Endothelial cell of umbilical vein (primary cell): ENCODE measurements at regions not wholly inside any gene's neighbourhood (a gene's known extent, or its start where the extent isn't known, plus 50 kb on each side); places are given as distances from the start of the nearest gene placed in this dataset.

Source experiments
- JUN ChIP-seq: IDR thresholded peaks from 2 replicates; pipeline ENCODE4 v1.6.1; 2011; ENCODE audit warnings: borderline replicate concordance, low read depth; ENCODE audit not compliant: insufficient read length, insufficient read depth
- POLR2A ChIP-seq: IDR thresholded peaks from 2 replicates; pipeline ENCODE4 v1.6.1; 2012; ENCODE audit warnings: low read depth, mild to moderate bottlenecking, control low read depth, low read length
- POLR2AphosphoS5 ChIP-seq: IDR thresholded peaks from 2 replicates; pipeline ENCODE4 v1.6.1; 2012; ENCODE audit warnings: low read depth, mild to moderate bottlenecking, control low read depth, low read length, moderate library complexity; ENCODE audit not compliant: insufficient read depth
- TF ChIP-seq, protein P1 (sequence below), 2 donors: IDR thresholded peaks; 1 replicate in 1 of 2; 2 replicates in 1 of 2; pipeline ENCODE4 v1.5.1; 2011; ENCODE audit warnings: low read length in 2 of 2, mild to moderate bottlenecking in 2 of 2, moderate library complexity in 2 of 2, control low read depth in 1 of 2, inconsistent platforms in 1 of 2, low read depth in 1 of 2; ENCODE audit not compliant: insufficient read depth in 1 of 2; ENCODE audit errors: extremely low read depth in 1 of 2
- TF ChIP-seq, protein P2 (sequence below): IDR thresholded peaks from 2 replicates; pipeline ENCODE4 v1.6.1; 2011; ENCODE audit not compliant: insufficient read depth, insufficient read length

DNA sequence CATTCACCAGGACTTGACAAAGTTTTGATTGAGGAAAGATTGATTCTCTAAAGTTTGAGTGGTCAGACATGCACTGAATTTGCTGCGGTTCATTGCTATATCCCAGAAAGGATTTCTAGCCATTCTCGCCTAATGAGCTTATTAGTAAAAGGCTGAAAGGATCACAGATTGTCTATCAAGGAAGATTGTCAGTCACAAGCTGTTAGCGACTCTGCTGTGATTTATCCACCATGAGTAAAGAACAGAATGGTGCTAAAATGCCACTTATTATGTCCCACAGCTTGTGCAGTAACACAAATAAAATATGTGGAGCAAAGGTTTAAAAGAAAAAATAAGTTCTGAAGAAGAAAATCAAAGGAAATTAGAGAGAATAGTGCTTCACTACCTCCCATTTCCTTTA is 701.2 kb upstream of the CDH7 start:
- TF ChIP-seq, protein P1, sequence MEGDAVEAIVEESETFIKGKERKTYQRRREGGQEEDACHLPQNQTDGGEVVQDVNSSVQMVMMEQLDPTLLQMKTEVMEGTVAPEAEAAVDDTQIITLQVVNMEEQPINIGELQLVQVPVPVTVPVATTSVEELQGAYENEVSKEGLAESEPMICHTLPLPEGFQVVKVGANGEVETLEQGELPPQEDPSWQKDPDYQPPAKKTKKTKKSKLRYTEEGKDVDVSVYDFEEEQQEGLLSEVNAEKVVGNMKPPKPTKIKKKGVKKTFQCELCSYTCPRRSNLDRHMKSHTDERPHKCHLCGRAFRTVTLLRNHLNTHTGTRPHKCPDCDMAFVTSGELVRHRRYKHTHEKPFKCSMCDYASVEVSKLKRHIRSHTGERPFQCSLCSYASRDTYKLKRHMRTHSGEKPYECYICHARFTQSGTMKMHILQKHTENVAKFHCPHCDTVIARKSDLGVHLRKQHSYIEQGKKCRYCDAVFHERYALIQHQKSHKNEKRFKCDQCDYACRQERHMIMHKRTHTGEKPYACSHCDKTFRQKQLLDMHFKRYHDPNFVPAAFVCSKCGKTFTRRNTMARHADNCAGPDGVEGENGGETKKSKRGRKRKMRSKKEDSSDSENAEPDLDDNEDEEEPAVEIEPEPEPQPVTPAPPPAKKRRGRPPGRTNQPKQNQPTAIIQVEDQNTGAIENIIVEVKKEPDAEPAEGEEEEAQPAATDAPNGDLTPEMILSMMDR (IDR thresholded peaks at IDR 0.05; ENCODE audit: extremely low read depth in 1 of 2, insufficient read depth in 1 of 2, low read depth in 1 of 2, low read length in 2 of 2) = no peak
- TF ChIP-seq POLR2A (no peak), POLR2AphosphoS5 (no peak), JUN (no peak)
- TF ChIP-seq, protein P2, sequence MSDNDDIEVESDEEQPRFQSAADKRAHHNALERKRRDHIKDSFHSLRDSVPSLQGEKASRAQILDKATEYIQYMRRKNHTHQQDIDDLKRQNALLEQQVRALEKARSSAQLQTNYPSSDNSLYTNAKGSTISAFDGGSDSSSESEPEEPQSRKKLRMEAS = no peak
